Stimulated activated CD4-positive, alpha-beta T cell treated with anti-CD3 and anti-CD28 coated beads, Interleukin-12 subunit alpha, Interleukin-12 subunit beta, amount 100 ng/mL, for 48 hours (primary cell): ENCODE measurements at regions not wholly inside any gene's neighbourhood (a gene's known extent, or its start where the extent isn't known, plus 50 kb on each side); places are given as distances from the start of the nearest gene placed in this dataset.

Experiments
- DNase-seq, 3 donors: peaks; one replicate each; pipeline ENCODE4 v3.0.0-alpha.2; 2020; ENCODE audit warnings: low read depth in 2 of 3, low spot score in 1 of 3

DNA sequence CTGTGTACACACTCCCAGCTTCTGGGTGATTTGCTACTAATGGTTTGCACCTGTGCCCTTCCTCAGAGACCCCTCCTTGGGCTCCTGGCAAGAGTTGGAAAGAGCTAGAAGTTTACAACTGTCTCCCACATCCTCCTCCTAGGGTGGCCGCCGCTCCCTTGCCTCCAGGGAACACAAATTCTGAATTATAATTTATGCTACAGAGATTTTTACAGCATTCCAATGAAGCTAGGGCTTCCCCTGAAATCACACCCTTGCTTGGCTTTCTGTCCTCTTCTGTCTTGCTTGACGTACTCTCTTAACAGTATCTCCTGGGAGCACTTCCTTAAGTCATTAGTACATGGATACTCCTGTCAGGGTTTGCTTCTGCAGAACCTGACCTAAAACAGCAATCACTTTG is 180.2 kb downstream of the KCNA5 start:
- no peak for DNase-seq

DNA sequence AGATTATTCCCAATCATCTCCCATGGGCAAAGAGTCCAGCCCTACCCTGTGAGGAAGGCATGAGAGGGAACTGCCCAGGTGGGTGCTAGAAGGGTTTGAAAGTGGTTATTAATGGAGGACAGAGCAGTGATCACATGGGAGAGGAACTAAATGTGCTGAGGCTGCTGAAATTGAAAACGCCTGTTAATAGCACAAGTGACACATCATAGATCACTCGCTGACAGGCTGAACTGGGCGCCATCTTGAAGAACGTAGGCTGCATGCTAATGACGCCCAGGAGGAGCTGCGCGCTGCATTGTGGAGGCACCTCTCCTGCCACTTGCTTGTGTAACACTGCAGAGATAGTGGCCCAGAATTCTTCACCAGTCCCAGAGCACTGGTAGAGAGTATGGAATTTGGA is 182.9 kb downstream of the KCNA5 start:
- DNase-seq = no peak

DNA sequence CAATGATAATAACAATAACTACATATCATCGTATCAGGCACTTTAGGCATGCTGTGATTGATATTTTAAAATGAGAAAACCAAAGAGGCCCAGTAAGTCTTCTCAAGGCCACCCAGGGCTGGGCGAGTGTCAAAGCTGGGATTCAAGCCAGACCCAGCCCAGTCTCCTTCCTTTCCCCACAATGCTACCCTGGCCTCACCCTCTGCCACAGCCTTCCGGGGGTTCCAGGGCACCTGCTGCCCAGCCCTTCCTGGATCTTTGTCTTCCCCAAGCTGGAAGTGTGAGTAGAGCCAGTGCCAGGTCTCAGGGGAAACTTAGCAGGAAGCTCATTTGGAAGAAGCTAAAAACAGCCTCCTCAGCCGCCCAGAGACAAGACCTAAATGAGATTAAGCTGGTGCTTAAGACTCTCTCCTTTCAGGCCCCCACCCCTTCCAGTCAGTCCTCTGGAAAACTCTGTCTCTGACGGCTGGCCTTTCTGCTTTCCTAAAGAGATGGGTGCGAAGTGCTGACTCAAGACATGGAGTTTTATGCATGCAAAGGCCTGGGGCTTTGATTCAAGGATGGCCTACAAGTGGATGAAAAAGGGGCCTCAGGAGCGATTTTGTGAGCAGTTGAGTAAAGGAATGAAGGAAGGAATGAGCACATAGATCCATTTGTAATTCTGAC is 184.2 kb downstream of the KCNA5 start:
- DNase-seq = no peak

DNA sequence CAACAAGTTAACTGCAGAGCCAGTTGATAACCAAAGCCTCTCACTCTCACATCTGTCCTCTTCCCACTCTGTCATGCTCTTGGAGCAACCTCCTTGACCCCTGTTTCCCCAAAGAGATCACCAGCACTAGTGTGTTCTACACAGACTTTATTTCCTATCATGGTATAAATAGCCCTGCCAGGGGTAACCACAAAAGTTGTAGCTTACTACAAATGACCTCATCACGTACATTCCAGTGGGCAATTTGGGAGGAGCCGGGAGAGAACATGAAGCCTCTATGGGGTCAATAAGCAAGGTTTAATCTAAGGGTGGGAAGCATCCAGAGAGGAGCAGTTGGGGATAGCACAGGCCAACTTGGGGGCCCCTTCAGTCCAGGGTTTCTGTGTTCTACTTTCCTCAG is 186.5 kb downstream of the KCNA5 start:
- DNase-seq = no peak

DNA sequence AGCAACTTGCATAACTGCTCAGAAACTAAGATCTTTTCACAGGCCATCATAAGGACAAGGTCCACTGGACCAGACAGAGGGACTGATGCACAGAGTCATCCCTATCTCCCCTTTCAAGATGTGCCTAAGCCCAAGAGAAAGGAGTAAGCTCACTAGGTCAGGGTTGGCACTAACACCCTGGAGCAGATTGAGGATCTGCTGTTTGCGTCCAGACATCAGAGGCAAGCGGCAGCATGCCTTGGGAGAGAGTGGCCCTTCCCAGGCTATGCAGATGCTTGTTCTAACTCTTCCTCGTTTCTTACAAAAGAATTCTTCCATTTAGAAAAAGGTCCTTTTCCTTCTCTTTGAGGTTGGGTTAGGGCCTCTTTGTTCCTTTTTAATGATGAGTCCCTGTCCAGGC is 187.2 kb downstream of the KCNA5 start:
- no peak for DNase-seq

DNA sequence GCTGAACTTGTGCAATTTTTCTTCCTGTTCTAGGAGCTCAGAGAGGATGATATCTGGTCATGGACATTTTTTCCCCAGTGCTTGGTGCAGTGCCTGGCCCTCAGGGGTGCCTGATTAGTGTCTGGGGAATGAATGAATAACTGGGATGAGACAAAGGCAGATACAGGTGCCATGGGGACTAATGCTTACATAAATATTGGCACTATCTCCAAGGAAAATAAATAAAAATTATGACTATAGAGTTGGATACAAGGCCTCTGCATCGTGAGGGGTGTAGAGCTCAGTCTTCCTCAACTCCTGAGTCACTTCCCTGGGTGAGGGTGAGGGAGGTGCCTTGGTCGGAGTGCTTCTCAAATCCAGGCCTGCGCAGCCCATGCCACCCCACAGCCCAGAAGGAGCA is 188.6 kb downstream of the KCNA5 start:
- DNase-seq = no peak

DNA sequence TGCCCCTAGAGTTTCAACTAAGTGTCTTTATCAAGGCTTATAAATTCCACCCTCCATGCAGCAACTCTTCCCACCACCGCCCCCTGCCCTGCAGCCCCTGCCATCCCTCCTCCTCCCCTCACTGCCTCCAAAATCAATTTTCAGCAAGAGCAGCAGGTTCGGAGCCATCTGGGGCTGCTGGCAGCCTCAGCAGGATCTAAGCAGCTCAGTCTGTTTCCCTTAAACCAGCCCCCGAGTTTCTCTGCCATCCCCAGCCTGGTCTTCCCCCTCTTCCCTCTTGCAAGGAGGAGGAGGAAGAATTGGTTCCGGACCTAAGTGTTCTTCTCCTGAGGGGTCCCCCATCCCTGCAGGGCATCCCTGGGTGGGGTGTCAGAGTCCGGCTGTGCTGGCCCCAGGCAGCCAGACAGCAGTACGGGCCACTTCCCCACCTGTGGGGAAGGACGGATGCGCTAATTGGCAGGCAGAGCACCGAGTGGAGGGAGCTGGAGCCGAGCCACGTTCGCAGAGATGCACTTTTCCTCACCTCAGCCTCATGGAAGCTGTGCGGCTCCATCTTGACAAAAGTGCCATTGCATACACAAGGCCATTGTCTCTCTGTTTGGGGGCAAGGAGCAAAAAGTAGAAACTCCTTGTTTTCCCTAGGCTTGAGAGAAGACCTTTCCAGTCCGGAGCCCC is 189.3 kb downstream of the KCNA5 start:
- DNase-seq = no peak

DNA sequence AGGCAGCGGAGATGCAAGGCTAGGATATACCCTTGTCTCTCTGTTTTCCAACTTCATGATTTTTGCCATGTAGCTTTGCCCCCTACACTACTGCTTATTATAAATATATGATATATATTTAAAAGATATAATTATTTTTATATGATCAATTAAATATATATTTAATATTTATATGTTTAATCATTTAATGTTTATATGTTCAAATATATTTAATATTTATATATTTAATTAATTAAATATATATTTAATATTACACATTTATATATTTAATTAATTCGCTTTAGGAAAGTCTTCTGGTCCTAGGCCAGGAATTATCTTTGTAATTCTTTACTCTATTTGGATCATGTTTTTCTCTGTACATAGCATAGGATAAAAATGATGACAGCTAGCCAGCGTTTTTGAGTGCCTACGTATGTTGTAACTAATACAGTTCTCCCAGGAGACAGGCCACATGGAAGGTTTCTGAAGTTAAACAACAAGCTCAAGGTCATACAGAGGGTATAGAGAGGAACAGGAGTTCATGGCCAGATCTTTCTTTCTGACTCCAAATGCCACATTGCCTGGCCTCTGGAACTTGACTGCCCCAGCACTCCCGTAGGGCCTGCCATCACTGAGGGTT is 192.5 kb downstream of the KCNA5 start:
- no peak for DNase-seq

DNA sequence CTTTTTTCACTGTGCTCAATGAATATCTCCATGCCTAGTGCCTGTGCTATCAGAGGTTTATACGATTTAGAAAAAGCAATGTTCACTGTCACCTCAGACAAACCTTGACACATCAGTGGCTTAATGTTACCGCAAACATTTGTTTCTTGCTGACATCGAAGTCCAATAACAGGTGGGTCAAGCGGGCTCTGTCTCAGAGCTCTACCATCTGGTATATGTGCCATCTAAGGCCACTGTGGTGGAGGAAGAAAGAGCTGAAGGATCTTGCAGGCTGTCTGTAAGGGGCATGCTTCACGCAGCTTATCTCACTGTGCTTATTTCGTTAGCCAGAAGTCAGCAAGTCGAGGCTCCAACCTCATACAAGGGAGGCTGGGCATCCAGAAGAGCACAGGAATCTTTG is 189.5 kb upstream of the NTF3 start:
- DNase-seq = no peak

DNA sequence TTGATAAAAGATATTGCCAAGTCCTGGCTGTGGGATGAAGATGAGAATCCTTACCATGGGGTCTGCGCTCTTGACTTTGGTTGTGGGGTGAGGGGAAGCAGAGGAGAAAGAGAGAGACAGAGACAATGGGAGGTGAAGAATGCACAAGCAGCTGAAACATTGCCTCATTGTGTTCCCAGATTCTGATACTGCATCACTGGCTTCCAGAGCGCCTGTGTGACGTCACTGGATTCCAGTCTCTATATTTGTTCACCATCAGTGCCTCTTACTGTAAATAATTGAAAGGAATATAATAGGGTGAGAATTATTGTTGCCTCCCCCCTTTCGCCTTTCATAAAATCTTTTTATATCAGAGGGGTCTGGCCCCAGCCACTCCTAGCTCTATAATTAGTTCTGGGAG is 188.9 kb upstream of the NTF3 start:
- DNase-seq = no peak

DNA sequence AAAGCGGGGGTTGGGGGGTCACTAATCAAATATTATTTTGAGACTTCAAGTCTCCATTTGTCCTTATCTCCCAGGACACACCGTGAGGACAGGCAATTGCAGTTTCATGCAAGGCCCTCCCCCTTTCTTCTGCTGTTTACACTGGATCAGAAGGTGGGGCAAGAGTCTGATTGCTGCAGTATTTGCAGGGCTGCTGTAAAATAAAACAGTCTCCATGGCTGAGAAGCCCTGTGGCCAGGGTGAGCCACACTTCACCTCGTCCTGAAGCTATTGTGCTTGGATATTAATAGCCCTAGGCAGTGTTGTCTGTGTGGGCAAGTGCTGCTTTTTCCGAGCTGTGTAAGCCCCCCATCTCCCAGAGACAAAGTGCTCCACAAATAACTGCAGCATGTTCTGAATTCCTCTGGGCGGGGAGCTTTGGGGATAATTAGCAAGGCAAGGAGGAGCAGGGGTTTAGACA is 187.4 kb upstream of the NTF3 start:
- no peak for DNase-seq

DNA sequence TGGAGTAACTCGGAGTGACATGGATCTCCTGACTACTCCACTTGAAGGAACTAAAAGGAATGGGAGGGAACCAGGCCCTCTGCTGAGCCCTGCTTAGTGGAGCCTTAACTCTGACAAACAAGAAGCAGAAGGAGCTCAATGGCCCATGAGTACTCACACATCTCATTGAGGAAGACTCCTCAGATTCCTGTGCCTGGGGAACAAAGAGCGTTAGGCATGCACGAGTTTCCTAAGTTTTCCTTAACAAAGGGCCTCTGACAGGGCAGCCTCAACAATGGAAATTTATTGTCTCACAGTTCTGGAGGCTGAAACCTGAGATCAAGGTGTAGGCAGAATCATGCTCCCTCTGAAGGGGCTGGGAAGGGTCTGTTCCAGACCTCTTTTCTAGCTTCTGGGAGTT is 185.7 kb upstream of the NTF3 start:
- DNase-seq = no peak

DNA sequence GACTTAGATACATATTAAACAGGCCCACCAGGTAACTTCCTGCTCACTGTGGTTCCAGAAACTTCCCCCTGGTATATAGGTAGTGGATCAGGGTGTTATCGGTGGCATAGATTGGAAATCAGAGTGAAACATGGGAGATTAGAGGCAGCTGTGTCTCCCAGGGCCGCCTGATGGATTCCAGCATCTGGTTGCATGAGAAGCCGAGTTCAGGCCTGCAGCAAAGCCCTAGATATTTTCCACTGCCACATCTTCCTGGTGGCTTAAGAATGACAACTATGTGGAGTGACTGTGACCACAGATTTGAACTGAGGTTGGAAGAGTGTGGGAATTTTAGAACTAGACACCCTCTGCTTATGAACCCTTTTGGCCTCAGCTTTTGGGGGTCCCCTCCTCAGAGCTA is 184.8 kb upstream of the NTF3 start:
- no peak for DNase-seq

DNA sequence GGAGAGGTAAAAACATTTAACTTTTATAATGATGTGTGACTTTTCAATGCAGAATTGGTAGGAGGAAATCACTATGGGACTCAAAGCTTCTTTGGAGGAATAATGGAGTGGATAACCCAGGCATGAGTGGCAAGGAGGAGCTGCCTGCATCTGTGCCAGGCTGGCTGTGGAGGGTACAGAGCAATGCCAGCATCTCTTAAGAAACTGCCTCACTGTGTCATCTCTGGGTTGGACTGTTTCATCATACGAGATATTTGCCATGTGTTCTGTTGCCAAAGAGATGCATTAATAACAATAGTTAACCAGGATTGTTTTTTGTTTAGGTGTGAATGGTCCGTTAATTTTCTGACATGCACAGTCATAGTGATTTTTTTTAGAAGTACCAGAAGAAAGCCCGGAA is 183.7 kb upstream of the NTF3 start:
- no peak for DNase-seq

DNA sequence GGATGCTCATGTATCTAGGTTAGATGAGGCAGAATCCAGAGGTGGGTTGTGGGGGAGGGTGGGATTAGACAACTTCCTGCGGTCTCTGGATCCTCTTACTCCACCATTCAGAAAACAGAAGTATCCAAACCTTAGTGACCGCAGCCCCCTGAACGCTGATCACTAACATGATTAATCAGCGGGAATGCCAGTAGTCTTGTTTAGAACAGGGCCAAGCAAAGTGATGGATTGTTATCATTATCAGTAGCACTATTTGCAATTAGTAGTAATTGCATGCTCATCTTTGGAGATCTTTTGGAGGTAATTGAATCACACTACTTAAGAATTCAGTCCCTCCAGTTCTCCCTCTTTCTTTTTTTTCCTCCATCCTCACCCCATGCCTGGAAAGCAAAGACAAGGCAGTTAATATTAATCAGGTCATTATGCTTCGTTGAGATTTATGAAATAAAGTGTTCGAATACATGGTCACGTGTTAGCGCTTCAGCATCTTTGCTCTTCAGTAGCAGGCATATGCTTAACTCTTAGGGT is 182.8 kb upstream of the NTF3 start:
- DNase-seq = no peak

DNA sequence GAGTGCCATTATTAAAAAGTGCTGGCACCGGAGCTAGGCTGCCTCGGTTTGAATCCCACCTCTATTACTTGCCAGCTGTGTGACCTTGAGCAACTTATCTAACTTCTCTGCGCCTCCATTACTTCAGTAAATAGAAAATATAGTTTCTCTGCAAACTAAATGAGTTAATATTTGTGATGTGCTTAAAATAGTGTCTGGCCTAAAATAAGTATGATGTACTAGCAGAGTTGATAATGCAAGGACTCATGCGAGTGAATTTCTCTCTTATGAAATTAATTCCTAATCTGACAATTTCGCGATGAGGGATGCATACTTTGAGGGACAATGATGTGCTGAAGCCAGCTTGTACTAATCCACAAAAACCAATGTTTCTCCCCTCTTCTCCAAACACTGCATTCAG is 180.8 kb upstream of the NTF3 start:
- DNase-seq = no peak

DNA sequence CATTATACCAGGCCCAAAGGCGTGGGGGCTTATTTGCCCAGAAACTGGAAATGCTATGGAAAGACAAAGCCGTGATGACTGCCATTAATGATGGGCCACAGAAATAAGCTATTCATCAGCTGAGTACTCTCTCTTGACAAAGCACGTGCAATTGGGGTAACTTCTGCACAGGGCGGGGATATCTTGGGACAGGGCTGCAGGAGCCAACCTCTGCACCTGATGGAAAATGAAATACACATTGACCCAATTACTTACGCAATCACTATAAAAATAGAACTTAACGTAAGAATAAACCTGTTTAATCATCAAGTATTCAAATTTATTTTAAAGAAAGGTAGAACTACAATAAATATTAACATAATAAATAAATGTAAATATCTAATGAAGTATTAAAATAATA is 180.1 kb upstream of the NTF3 start:
- DNase-seq = no peak

DNA sequence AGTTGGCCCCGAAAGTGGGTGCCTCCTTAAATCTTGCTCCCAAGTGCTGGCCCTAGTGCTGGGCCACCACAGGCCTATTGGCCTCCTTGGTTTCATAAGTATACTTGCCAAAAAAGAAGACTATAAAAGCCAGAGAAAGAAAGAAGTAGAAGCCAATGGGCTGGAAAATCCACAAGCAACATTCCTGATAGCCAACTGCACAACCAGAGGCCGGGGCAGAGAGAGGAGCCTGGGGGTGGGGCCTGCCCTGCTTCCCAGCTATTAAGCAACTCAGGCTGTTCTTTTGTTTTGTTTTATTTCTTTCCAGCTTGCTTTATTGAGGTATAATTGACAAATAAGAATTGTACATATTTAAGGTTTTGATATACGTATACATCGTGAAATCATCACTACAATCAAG is 177.2 kb upstream of the NTF3 start:
- DNase-seq = no peak

DNA sequence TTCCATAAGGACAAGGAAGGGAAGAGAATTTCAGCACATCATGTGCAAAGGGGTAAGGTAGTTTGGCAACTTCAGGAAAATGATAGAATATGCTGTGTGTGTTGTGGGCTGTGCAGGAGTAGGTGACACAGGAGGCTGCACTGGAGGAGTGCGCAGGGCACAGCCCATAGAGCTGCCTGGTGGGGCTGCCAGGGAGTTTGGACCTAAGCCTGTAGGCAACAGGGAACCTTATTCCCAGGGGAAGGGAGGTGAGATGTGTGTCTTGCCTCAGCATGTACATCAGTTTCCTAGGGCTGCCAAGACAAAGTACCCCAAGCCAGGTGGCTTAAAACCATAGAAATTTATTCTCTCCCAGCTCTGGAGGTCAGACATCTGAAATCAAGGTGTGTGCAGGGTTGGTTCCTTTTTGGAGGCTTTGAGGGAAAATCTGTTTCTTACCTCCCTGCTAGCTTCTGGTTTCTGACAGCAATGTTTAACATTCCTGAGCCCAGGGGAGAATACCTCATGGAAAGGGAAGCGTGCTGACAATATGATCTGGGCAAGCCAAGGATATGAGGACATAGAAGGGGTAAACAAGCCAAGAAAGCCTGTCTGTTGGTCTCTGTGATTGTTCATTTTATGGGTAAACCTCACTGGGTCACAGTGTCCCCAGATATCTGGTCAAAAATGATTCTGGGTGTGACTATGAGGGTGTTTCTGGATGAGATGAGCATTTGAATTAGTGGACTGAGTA is 174.0 kb upstream of the NTF3 start:
- DNase-seq = no peak

DNA sequence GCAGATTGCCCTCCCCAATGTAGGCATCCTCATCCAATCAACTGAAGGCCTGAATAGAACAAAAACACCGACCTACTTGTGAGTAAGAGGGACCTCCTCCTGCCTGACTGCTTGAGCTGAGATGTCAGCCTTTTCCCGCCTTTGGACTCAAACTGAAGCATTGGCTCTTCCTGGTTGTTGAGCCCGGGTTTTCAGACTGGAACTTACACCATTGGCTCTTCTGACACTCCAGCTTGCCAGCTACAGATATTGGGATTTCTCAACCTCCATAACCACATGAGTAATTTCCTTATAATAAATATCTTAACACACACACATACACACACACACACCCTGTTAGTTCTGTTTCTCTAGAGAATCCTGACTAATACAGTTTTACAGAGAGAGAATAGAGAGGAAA is 173.4 kb upstream of the NTF3 start:
- DNase-seq = no peak

DNA sequence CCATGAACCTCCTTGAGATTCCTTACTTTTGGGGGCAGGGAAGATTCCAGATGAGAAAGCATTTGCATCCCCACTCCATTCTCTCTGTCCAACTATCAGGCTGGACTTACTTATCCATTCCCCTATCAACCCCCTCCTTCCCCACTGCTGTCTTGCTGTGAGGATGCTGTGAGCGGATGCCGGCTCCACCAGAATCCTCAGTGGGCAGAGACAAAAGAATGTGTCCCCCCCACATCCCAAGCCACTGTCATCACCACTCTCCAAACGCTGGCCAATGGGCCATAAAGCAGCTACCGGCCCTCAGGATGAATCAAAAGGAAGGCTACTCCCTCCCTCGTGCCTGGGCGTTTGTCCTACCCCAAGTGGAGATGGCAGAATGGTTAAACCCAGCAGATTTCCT is 173.0 kb upstream of the NTF3 start:
- DNase-seq = no peak

DNA sequence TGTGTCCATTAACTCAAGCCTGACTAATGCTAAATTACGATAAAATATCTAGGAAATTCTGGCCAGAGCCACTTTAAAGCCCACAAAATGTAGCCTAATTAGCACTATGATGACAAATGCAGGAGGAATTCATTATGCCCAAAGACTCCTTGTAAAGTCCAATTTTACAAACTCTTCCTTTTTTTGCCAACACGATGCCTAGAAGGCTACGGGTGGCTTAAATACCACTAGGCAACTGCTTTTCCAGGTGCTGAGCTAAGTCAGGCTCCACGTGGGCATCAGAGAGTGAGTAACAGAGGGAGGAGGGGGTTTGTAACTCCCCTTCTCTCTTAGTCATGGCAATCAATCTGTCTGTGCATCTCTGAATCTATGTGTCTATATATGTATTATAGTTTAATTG is 172.4 kb upstream of the NTF3 start:
- no peak for DNase-seq
